Prostate gland (tissue), 2 donors: ENCODE measurements at regions not wholly inside any gene's neighbourhood (a gene's known extent, or its start where the extent isn't known, plus 50 kb on each side); places are given as distances from the start of the nearest gene placed in this dataset.
A peak's percentile ranks its signal among the peaks of the same experiment; 100 is the strongest.

ENCODE experiments used
- DNase-seq: peaks from one replicate; pipeline ENCODE4 v3.0.0-alpha.2; 2019; ENCODE audit warnings: low spot score
- H3K27ac ChIP-seq, 2 donors: fragments of 200-600 bp; sonication (generic); 2 replicates each; pipeline ENCODE4 v1.5.1; 2017 to 2019
- H3K27me3 ChIP-seq: fragments of 200-600 bp; sonication (generic); replicated peaks from 2 replicates; pipeline ENCODE4 v1.5.1; 2019; ENCODE audit not compliant: insufficient read depth
- H3K36me3 ChIP-seq, 2 donors: fragments of 200-600 bp; sonication (generic); 1 replicate in 1 of 2; 2 replicates in 1 of 2; pipeline versions ENCODE4 v1.5.1 to v1.8.1; 2017 to 2019
- H3K4me1 ChIP-seq: fragments of 200-600 bp; sonication (generic); replicated peaks from 2 replicates; pipeline ENCODE4 v1.5.1; 2019
- H3K4me3 ChIP-seq, 2 donors: fragments of 200-600 bp; sonication (generic); 2 replicates each; pipeline ENCODE4 v1.5.1; 2017 to 2019
- H3K9me3 ChIP-seq: fragments of 200-600 bp; sonication (generic); 2 replicates; pipeline ENCODE4 v1.5.1; 2017
- CTCF ChIP-seq, 4 experiments: fragments of 200-600 bp in 2 of 4; fragments of 450-650 bp in 2 of 4; sonication (generic) in 2 of 4; IDR thresholded peaks; 1 replicate in 3 of 4; 2 replicates in 1 of 4; pipeline ENCODE4 v1.5.1; 2016 to 2019; ENCODE audit warnings: antibody characterized with exemption in 4 of 4, mild to moderate bottlenecking in 2 of 4, moderate library complexity in 2 of 4
- POLR2A ChIP-seq: fragments of 450-650 bp; IDR thresholded peaks from one replicate; pipeline ENCODE4 v1.6.1; 2016; ENCODE audit warnings: antibody characterized with exemption, mild to moderate bottlenecking
- POLR2AphosphoS5 ChIP-seq: sonication (generic); formaldehyde crosslinking; IDR thresholded peaks from one replicate; pipeline ENCODE4 v1.6.1; 2017; ENCODE audit warnings: antibody characterized with exemption
- WGBS: methylation state at CpG from one replicate; pipeline ENCODE4 v1.1.5; 2018; 5-methylcytosine and 5-hydroxymethylcytosine counted together
- intact Hi-C: fragments of 100-400 bp; cut with DNase I; formaldehyde crosslinking; loops from one replicate; pipeline ENCODE4 v1.14.2; 2022

GRCh38 chr11:64477675-64478074 is 78.1 kb upstream of the SLC22A11 start:
- Histone ChIP-seq H3K4me1 (no peaks in the 10 kb centered on the region), H3K9me3 (no peaks in the 10 kb centered on the region), H3K27ac (no peak overlapping the region), H3K27me3 (peaks cover 2% of the 10 kb centered on the region), H3K4me3 (no peak overlapping the region), H3K36me3 (no peaks in the 10 kb centered on the region)
- WGBS = 74% methylated on average over 11 of the region's 11 CpGs
- no peak for DNase-seq
- intact Hi-C loops = no loop called here
- TF ChIP-seq CTCF (IDR thresholded peaks at IDR 0.05) = no peak
- no peak for TF ChIP-seq POLR2A
- TF ChIP-seq POLR2AphosphoS5 = no peak

GRCh38 chr11:64482588-64482987 is 73.2 kb upstream of the SLC22A11 start:
- intact Hi-C loops = no loop called here
- Histone ChIP-seq H3K4me3 (no peak overlapping the region), H3K9me3 (no peaks in the 10 kb centered on the region), H3K27me3 (peaks cover 3% of the 10 kb centered on the region), H3K27ac (no peak overlapping the region), H3K36me3 (no peaks in the 10 kb centered on the region), H3K4me1 (no peaks in the 10 kb centered on the region)
- DNase-seq = no peak
- no peak for TF ChIP-seq CTCF (IDR thresholded peaks at IDR 0.05)
- TF ChIP-seq POLR2A = no peak
- no peak for TF ChIP-seq POLR2AphosphoS5
- 29% methylated on average over 4 of the region's 4 CpGs for WGBS

GRCh38 chr11:64484191-64485022 is 71.3 kb upstream of the SLC22A11 start:
- H3K9me3 ChIP-seq = no peaks in the 10 kb centered on the region
- 60% methylated on average over 7 of the region's 7 CpGs for WGBS
- H3K27ac ChIP-seq = no peak overlapping the region
- H3K4me1 ChIP-seq = no peaks in the 10 kb centered on the region
- H3K4me3 ChIP-seq = no peak overlapping the region
- H3K36me3 ChIP-seq = no peaks in the 10 kb centered on the region
- no peak for TF ChIP-seq POLR2AphosphoS5
- no peak for TF ChIP-seq CTCF (IDR thresholded peaks at IDR 0.05)
- TF ChIP-seq POLR2A = no peak
- no peak for DNase-seq
- H3K27me3 ChIP-seq = peaks cover 5% of the 10 kb centered on the region
- intact Hi-C loops = no loop called here

GRCh38 chr11:64485074-64485473 is 70.7 kb upstream of the SLC22A11 start:
- Histone ChIP-seq H3K4me1 (no peaks in the 10 kb centered on the region), H3K36me3 (no peaks in the 10 kb centered on the region), H3K27me3 (peaks cover 9% of the 10 kb centered on the region), H3K4me3 (no peak overlapping the region), H3K27ac (no peak overlapping the region), H3K9me3 (no peaks in the 10 kb centered on the region)
- no peak for TF ChIP-seq POLR2AphosphoS5
- no peak for TF ChIP-seq CTCF (IDR thresholded peaks at IDR 0.05)
- TF ChIP-seq POLR2A = no peak
- WGBS = 67% methylated on average over 12 of the region's 12 CpGs
- no peak for DNase-seq
- intact Hi-C loops = no loop called here

- no peak overlapping the region for H3K4me3 ChIP-seq
- no peaks in the 10 kb centered on the region for H3K36me3 ChIP-seq
- H3K9me3 ChIP-seq = no peaks in the 10 kb centered on the region
- H3K4me1 ChIP-seq = no peaks in the 10 kb centered on the region
- intact Hi-C loops = no loop called here
- WGBS = 22% methylated on average over 26 of the region's 26 CpGs
- H3K27me3 ChIP-seq = peaks cover 9% of the 10 kb centered on the region
- H3K27ac ChIP-seq = no peak overlapping the region
- TF ChIP-seq CTCF (IDR thresholded peaks at IDR 0.05) = peak; percentile 10 to 62 (median 44)
- no peak for TF ChIP-seq POLR2AphosphoS5
- peak; percentile 14 for DNase-seq
Observed at GRCh38 chr11:64489831-64490441, 65.8 kb upstream of the SLC22A11 start.
